Endothelial cell of umbilical vein (primary cell): ENCODE measurements at regions not wholly inside any gene's neighbourhood (a gene's known extent, or its start where the extent isn't known, plus 50 kb on each side); places are given as distances from the start of the nearest gene placed in this dataset.
"Not testable (repeated sequence)": the region's sequence is repeated elsewhere in the genome, so short reads cannot be mapped to it uniquely, and the experiment has no call there.

Experiments used
- BruUV-seq: library from RNA; stranded (reverse); fragments of 400-500 nt; replicated peaks from 2 replicates; lab custom pipeline; 2021; lab: Mats Ljungman, UMichigan
- CTCF ChIA-PET: fragments of 300-600, 350-600 bp; sonication (Branson Sonifier 250); formaldehyde crosslinking; loops from one replicate; lab custom pipeline; 2021; ENCODE audit warnings: antibody characterized with exemption, inconsistent platforms; lab: Charles Lee
- POLR2A ChIA-PET: fragments of 300-600, 350-600 bp; sonication (Branson Sonifier 250); formaldehyde crosslinking; loops from one replicate; lab custom pipeline; 2021; ENCODE audit warnings: antibody characterized with exemption, inconsistent platforms; lab: Charles Lee
- DNase-seq: peaks from one replicate; pipeline ENCODE4 v3.0.0-alpha.2; 2011; ENCODE audit warnings: low read depth, low spot score
- FAIRE-seq: peaks from 2 replicates; lab custom pipeline; 2011; peaks lifted over from hg19 to GRCh38; lab: Jason Lieb, UNC
- H2AFZ ChIP-seq: 2 replicates; pipeline ENCODE4 v1.6.0; 2012; ENCODE audit warnings: low read depth, low read length, control low read depth, inconsistent platforms
- H3K27ac ChIP-seq: 2 replicates; pipeline ENCODE4 v1.5.1; 2011; ENCODE audit warnings: low read depth, mild to moderate bottlenecking, control low read depth, low read length, moderate library complexity; ENCODE audit not compliant: insufficient read depth
- H3K27me3 ChIP-seq, 2 experiments: 2 replicates each; pipeline versions ENCODE4 v1.6.0 to v1.6.1; 2011; ENCODE audit warnings: low read length in 2 of 2, mixed read lengths in 1 of 2; ENCODE audit not compliant: control insufficient read depth in 2 of 2, insufficient read depth in 2 of 2
- H3K36me3 ChIP-seq, 2 experiments: 2 replicates in 1 of 2; 3 replicates in 1 of 2; pipeline ENCODE4 v1.5.1; 2011; ENCODE audit warnings: low read length in 2 of 2, mild to moderate bottlenecking in 1 of 2, moderate library complexity in 1 of 2; ENCODE audit not compliant: control insufficient read depth in 2 of 2, insufficient read depth in 2 of 2; ENCODE audit errors: extremely low read depth in 1 of 2
- H3K4me1 ChIP-seq: 3 replicates; pipeline ENCODE4 v1.5.1; 2011; ENCODE audit warnings: mild to moderate bottlenecking, low read length; ENCODE audit not compliant: control insufficient read depth, insufficient read depth; ENCODE audit errors: extremely low read depth
- H3K4me2 ChIP-seq: 2 replicates; pipeline ENCODE4 v1.6.1; 2011; ENCODE audit warnings: low read length, control low read depth, mixed read lengths; ENCODE audit not compliant: insufficient read depth
- H3K4me3 ChIP-seq, 3 experiments: fragments of 200-600 bp in 1 of 3; sonication (generic), shearing (Covaris generic) in 1 of 3; replicated peaks in 1 of 3; 2 replicates each; pipeline ENCODE4 v1.5.1; 2011 to 2016; ENCODE audit warnings: control low read depth in 3 of 3, low read length in 3 of 3, mild to moderate bottlenecking in 2 of 3, inconsistent platforms in 1 of 3, low read depth in 1 of 3, moderate library complexity in 1 of 3; ENCODE audit not compliant: insufficient read depth in 1 of 3
- H3K79me2 ChIP-seq: 2 replicates; pipeline ENCODE4 v1.6.0; 2012; ENCODE audit warnings: low read length, inconsistent platforms; ENCODE audit not compliant: control insufficient read depth, insufficient read depth
- H3K9ac ChIP-seq: replicated peaks from 2 replicates; pipeline ENCODE3; 2011; ENCODE audit warnings: low read length, control low read depth; ENCODE audit not compliant: insufficient read depth; ENCODE audit errors: extremely low read depth
- H3K9me1 ChIP-seq: replicated peaks from 3 replicates; pipeline ENCODE4 v1.6.0; 2011; ENCODE audit warnings: mild to moderate bottlenecking, low read length; ENCODE audit not compliant: control insufficient read depth, insufficient read depth; ENCODE audit errors: extremely low read depth
- H3K9me3 ChIP-seq: replicated peaks from 2 replicates; pipeline ENCODE4 v1.5.1; 2012; ENCODE audit warnings: low read length, inconsistent platforms; ENCODE audit not compliant: control insufficient read depth, insufficient read depth
- H4K20me1 ChIP-seq: replicated peaks from 2 replicates; pipeline ENCODE3; 2011; ENCODE audit warnings: mild to moderate bottlenecking, low read length; ENCODE audit not compliant: control insufficient read depth, insufficient read depth; ENCODE audit errors: extremely low read depth
- CTCF ChIP-seq, 2 donors: IDR thresholded peaks; 1 replicate in 1 of 2; 2 replicates in 1 of 2; pipeline ENCODE4 v1.5.1; 2011; ENCODE audit warnings: low read length in 2 of 2, mild to moderate bottlenecking in 2 of 2, moderate library complexity in 2 of 2, control low read depth in 1 of 2, inconsistent platforms in 1 of 2, low read depth in 1 of 2; ENCODE audit not compliant: insufficient read depth in 1 of 2; ENCODE audit errors: extremely low read depth in 1 of 2
- FOS ChIP-seq: IDR thresholded peaks from 2 replicates; pipeline ENCODE4 v1.6.1; 2011; ENCODE audit warnings: mild to moderate bottlenecking, low read length, moderate library complexity, borderline replicate concordance; ENCODE audit not compliant: insufficient read depth
- MAX ChIP-seq: IDR thresholded peaks from 2 replicates; pipeline ENCODE4 v1.6.1; 2011; ENCODE audit not compliant: insufficient read depth, insufficient read length
- MYC ChIP-seq: IDR thresholded peaks from one replicate; pipeline ENCODE4 v1.6.1; 2011; ENCODE audit warnings: mild to moderate bottlenecking, low read depth, low read length
- POLR2A ChIP-seq: IDR thresholded peaks from 2 replicates; pipeline ENCODE4 v1.6.1; 2012; ENCODE audit warnings: low read depth, mild to moderate bottlenecking, control low read depth, low read length
- POLR2AphosphoS5 ChIP-seq: IDR thresholded peaks from 2 replicates; pipeline ENCODE4 v1.6.1; 2012; ENCODE audit warnings: low read depth, mild to moderate bottlenecking, control low read depth, low read length, moderate library complexity; ENCODE audit not compliant: insufficient read depth
- dilution Hi-C: fragments of 300-500 bp; cut with MboI; formaldehyde crosslinking; loops from one replicate; pipeline ENCODE4 v1.15.0; 2019; ENCODE audit warnings: low sequenced_read_pairs; ENCODE audit not compliant: extremely low pct_ligation_motif_present
- intact Hi-C: fragments of 100-400 bp; cut with micrococcal nuclease; formaldehyde crosslinking; loops from one replicate; pipeline ENCODE4 v1.10.0; 2022

- DNase-seq = no peak
- CTCF ChIA-PET = interaction anchor here (1.2 kb wide), 1 partner anchor 14 kb away, joined by 3 read pairs; no protein-coding TSS in a partner anchor
- Histone ChIP-seq H3K9ac (no peak overlapping the region), H3K27me3 (no peaks in the 10 kb centered on the region), H3K36me3 (no peaks in the 10 kb centered on the region), H3K4me3 (no peak overlapping the region), H3K9me1 (no peaks in the 10 kb centered on the region), H4K20me1 (no peaks in the 10 kb centered on the region), H3K4me1 (no peaks in the 10 kb centered on the region), H3K9me3 (peaks cover 2% of the 10 kb centered on the region), H3K27ac (no peak overlapping the region), H3K79me2 (no peaks in the 10 kb centered on the region), H2AFZ (no peak overlapping the region), H3K4me2 (no peak overlapping the region)
- no peak for FAIRE-seq
- dilution Hi-C loops (no loop called here), intact Hi-C loops (no loop called here)
- no TSS peak for BruUV-seq
- TF ChIP-seq FOS (no peak), CTCF (IDR thresholded peaks at IDR 0.05; ENCODE audit: extremely low read depth in 1 of 2, insufficient read depth in 1 of 2, low read depth in 1 of 2, low read length in 2 of 2) (no peak), POLR2AphosphoS5 (no peak), MAX (no peak), MYC (no peak), POLR2A (no peak)
- POLR2A ChIA-PET = no interaction called here
Observed at GRCh38 chr5:44150075-44150723, 239.0 kb downstream of the FGF10 start.

GRCh38 chr5:44117947-44118346 is 271.3 kb downstream of the FGF10 start:
- H3K36me3 ChIP-seq, FAIRE-seq, H3K79me2 ChIP-seq, H2AFZ ChIP-seq, H3K27ac ChIP-seq, BruUV-seq, dilution Hi-C loops, H3K9ac ChIP-seq, H4K20me1 ChIP-seq, POLR2A ChIA-PET, H3K4me2 ChIP-seq, H3K9me1 ChIP-seq, H3K4me3 ChIP-seq, intact Hi-C loops, H3K4me1 ChIP-seq, H3K9me3 ChIP-seq, H3K27me3 ChIP-seq, CTCF ChIA-PET, DNase-seq: not testable (repeated sequence)

GRCh38 chr5:44108232-44108631 is 281.0 kb downstream of the FGF10 start:
- FAIRE-seq, DNase-seq, H3K9me1 ChIP-seq, H3K9me3 ChIP-seq, H3K9ac ChIP-seq, H3K4me1 ChIP-seq, intact Hi-C loops, POLR2A ChIA-PET, H3K27me3 ChIP-seq, H3K27ac ChIP-seq, H3K4me2 ChIP-seq, H3K36me3 ChIP-seq, H3K79me2 ChIP-seq, H3K4me3 ChIP-seq, CTCF ChIA-PET, H4K20me1 ChIP-seq, BruUV-seq, dilution Hi-C loops, H2AFZ ChIP-seq: not testable (repeated sequence)
